ENCODE measurements at regions not wholly inside any gene's neighbourhood (a gene's known extent, or its start where the extent isn't known, plus 50 kb on each side); places are given as distances from the start of the nearest gene placed in this dataset.

DNA sequence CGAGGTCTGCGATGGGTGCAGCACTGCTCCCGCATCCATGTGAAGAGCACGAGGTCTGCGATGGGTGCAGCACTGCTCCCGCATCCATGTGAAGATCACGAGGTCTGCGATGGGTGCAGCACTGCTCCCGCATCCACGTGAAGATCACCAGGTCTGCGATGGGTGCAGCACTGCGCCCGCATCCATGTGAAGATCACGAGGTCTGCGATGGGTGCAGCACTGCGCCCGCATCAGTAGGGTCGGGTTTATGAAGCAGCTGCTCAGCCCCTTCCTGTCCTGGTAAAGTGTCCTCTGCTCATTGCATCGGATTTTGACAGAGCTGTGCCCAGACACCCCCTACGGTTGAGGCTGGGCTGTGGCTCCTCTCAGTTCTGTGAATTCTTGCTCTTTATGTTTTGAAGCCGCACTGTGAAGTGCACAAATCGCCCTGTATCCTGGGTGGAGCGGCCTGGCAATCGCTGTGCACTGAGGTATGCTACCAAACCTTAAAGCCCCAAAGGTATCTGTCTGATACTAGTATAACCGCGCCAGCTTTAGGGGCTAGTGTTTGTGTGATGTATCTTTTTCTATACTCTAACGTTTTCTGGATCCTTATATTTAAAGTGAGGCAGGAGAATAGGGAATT is 98.7 kb downstream of the CPZ start:
- H3K9me3 ChIP-seq (ENCODE audit: severe bottlenecking), result no peaks in the 10 kb centered on the region
- DNase-seq, result no peak
- TF ChIP-seq, protein P1, sequence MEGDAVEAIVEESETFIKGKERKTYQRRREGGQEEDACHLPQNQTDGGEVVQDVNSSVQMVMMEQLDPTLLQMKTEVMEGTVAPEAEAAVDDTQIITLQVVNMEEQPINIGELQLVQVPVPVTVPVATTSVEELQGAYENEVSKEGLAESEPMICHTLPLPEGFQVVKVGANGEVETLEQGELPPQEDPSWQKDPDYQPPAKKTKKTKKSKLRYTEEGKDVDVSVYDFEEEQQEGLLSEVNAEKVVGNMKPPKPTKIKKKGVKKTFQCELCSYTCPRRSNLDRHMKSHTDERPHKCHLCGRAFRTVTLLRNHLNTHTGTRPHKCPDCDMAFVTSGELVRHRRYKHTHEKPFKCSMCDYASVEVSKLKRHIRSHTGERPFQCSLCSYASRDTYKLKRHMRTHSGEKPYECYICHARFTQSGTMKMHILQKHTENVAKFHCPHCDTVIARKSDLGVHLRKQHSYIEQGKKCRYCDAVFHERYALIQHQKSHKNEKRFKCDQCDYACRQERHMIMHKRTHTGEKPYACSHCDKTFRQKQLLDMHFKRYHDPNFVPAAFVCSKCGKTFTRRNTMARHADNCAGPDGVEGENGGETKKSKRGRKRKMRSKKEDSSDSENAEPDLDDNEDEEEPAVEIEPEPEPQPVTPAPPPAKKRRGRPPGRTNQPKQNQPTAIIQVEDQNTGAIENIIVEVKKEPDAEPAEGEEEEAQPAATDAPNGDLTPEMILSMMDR (IDR thresholded peaks at IDR 0.05; ENCODE audit: low read depth, low read length), result no peak
- no peaks in the 10 kb centered on the region for H3K36me3 ChIP-seq
- peaks cover 32% of the 10 kb centered on the region for H3K27me3 ChIP-seq (ENCODE audit: insufficient read depth, low read depth, severe bottlenecking)
- H3K4me3 ChIP-seq (ENCODE audit: low read depth, low read length), result no peak overlapping the region
- no peak overlapping the region for H3K27ac ChIP-seq

DNA sequence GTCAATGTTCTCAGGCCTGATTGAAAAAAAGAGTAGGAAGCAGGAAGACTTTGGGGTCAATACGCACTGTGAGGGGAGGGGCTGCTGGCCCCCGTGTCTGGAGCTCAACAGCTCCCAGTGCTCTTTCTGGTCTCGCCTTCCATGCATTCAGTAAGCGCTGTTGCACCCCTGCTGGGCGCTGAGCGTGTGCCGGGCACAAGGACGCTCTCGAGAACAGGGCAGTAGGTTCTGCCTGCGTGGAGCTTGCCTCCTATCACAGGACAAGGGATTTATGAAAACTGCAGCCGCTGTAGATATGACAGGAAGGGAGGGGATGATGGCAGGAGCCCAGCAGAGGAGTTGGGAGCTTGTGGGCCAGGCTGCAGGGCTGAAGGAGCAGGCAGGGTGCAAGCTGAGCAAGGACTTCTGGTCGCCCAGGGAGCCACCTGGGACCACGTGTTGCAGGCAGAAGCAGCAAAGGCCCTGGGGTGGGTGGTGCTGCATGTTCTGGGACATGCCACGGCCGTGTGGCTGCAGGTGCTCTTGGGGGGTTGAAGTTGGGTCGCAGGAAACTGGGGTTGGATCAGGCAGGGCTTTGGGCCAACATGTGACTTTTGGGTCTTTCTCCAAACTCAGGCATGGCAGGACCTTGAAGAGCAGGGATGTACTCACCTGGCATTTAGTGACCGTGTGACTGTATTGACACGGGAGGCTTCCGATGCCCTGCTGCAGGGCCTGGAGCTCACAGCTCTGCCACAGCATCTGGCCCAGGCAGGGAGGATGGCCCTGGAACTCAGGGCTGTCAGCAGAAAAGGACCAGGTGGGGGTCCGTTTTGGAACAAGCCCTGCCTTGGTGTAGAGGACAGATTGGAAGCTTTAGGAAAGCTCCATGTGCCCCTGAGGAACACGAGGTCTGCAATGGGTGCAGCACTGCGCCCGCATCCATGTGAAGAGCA is 97.9 kb downstream of the CPZ start:
- peaks cover 38% of the 10 kb centered on the region for H3K27me3 ChIP-seq (ENCODE audit: insufficient read depth, low read depth, severe bottlenecking)
- H3K9me3 ChIP-seq (ENCODE audit: severe bottlenecking), result no peaks in the 10 kb centered on the region
- no peak overlapping the region for H3K27ac ChIP-seq
- TF ChIP-seq, protein P1 (IDR thresholded peaks at IDR 0.05; ENCODE audit: low read depth, low read length), result no peak
- H3K36me3 ChIP-seq, result no peaks in the 10 kb centered on the region
- DNase-seq, result no peak
- H3K4me3 ChIP-seq (ENCODE audit: low read depth, low read length), result no peak overlapping the region

DNA sequence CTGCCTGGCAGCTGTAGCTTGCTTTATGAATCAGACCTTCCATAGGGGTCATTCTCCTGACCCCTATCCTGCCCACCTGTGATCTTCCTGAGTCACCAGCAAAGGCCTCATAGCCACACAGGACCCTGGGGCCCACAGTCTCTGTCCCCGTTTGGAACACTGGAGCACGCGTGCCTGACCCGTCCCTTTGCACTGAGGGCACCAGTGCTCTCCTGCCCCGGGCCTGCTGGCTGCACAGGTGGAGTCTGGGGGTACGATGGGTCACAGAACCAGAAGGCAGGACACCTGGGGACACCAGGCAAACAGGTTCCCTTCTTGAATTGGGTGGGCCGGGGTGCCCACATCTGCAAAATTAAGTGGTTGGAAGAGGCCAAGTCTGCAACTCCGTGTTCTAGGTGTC is 97.2 kb downstream of the CPZ start:
- TF ChIP-seq, protein P1 (IDR thresholded peaks at IDR 0.05; ENCODE audit: low read depth, low read length), result no peak
- Histone ChIP-seq H3K27me3 (ENCODE audit: insufficient read depth, low read depth, severe bottlenecking) (peaks cover 43% of the 10 kb centered on the region), H3K36me3 (no peaks in the 10 kb centered on the region), H3K4me3 (ENCODE audit: low read depth, low read length) (no peak overlapping the region), H3K9me3 (ENCODE audit: severe bottlenecking) (no peaks in the 10 kb centered on the region), H3K27ac (no peak overlapping the region)
- no peak for DNase-seq

DNA sequence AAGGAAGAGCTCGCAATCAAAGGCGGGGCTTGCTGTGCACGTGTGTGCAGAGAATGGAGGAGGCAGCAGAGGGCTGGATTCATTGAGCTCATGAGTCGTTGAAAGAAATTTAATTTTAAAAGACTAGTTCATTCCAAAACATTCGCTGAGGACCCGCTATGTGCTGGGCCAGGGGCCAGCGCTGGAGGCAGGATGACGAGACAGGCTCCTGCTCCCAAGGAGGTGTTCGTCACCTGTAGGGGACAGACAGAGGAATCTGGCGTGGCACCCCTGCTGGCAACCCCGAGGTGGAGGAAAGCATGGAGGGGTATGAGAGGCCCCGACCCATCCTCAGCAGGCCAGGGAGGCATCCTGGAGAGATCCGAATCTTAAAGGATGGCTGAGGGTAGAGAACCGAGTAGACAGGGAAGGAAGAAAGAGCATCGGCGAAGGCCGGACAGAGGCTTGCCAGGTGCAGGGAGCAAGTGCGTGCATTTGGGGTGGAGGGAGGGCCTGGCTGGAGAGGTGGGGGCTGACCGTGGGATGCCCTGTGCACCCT is 96.4 kb downstream of the CPZ start:
- TF ChIP-seq, protein P1 (IDR thresholded peaks at IDR 0.05; ENCODE audit: low read depth, low read length), result no peak
- Histone ChIP-seq H3K4me3 (ENCODE audit: low read depth, low read length) (no peak overlapping the region), H3K27ac (no peak overlapping the region), H3K36me3 (no peaks in the 10 kb centered on the region), H3K27me3 (ENCODE audit: insufficient read depth, low read depth, severe bottlenecking) (peaks cover 49% of the 10 kb centered on the region), H3K9me3 (ENCODE audit: severe bottlenecking) (no peaks in the 10 kb centered on the region)
- DNase-seq, result no peak

DNA sequence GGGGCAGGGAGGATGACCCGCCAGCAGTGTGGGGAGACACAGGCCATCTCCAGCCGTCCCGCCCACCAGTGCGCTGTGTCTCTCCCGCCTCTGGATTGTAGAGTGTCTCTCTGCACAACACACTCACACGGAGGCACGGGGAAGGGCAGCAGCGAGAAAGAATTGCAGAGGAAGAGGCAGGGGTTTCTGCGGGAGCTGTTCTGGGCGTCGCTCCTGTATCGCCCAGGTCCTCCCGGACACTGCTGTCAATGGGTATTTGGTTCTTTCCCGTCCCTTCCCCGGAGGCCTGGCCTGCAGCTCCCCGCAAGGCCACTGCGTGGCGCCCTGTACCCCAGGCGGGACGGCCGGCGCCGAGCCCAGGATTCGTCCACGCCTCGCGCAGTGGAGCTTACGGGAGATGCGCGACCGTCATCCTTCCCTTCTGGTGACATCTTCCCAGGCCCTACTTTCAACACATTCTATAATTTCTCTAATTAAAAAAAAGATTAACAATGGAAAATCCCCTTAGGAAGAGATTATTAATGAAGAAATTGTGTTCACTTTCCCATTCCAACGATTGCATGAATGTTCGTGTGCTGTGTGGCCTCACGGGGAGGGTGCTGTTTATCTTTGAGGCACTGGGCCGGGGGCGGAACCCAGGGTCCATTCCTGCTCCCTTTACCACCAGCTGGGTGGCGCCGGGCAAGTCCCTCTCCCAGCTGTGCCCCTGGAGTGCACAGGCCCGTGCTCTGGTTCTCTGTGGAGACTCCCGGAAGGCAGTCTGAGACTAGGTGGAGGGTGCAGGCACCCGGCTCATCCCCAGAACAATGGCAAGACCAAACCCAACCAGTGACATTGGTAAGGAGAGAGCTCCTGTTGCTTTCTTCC is 95.7 kb downstream of the CPZ start:
- TF ChIP-seq, protein P1 (IDR thresholded peaks at IDR 0.05; ENCODE audit: low read depth, low read length), result peak; percentile 99
- Histone ChIP-seq H3K36me3 (no peaks in the 10 kb centered on the region), H3K27me3 (ENCODE audit: insufficient read depth, low read depth, severe bottlenecking) (peaks cover 53% of the 10 kb centered on the region), H3K4me3 (ENCODE audit: low read depth, low read length) (no peak overlapping the region), H3K9me3 (ENCODE audit: severe bottlenecking) (no peaks in the 10 kb centered on the region), H3K27ac (no peak overlapping the region)
- DNase-seq, result peak; percentile 79

All from WERI-Rb-1 (cell line).